ENCODE measurements at regions not wholly inside any gene's neighbourhood (a gene's known extent, or its start where the extent isn't known, plus 50 kb on each side); places are given as distances from the start of the nearest gene placed in this dataset.

DNA sequence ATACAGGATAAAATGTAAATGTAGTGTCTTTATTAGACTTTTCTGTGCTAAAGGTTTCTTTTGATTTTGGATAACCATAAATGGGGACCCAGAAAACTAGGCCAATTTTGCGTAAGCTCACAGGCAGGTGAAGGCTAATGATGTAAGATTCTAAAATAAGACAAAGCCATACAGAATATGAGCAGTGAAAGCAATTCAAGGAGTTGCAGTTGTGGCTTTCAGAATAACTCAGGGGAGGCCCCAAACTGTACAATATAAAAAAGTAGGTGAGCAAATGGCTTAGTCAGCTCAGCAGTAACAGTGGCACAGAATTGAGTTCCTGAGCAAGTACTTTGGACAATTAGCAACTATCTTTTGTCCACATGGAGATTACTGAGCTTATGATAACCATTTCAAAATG lies 81.7 kb upstream of the NRP1 start:
- H3K9me3 ChIP-seq (ENCODE audit: control insufficient read depth, low read length) = no peaks in the 10 kb centered on the region
- no peaks in the 10 kb centered on the region for H3K4me1 ChIP-seq (ENCODE audit: control insufficient read depth, insufficient read depth, low read length)
- no peaks in the 10 kb centered on the region for H3K27me3 ChIP-seq (ENCODE audit: control insufficient read depth, insufficient read depth, low read length, poor library complexity, severe bottlenecking)
- H3K36me3 ChIP-seq (ENCODE audit: control insufficient read depth, insufficient read depth, low read length) = no peaks in the 10 kb centered on the region
- no peak overlapping the region for H3K27ac ChIP-seq (ENCODE audit: insufficient read depth, low read depth, low read length, poor library complexity, severe bottlenecking)
- 97 to 100% methylated on average over 1 of the region's 1 CpG for WGBS, 2 experiments
- no peak overlapping the region for H3K4me3 ChIP-seq (ENCODE audit: insufficient read depth, low read depth, low read length)

DNA sequence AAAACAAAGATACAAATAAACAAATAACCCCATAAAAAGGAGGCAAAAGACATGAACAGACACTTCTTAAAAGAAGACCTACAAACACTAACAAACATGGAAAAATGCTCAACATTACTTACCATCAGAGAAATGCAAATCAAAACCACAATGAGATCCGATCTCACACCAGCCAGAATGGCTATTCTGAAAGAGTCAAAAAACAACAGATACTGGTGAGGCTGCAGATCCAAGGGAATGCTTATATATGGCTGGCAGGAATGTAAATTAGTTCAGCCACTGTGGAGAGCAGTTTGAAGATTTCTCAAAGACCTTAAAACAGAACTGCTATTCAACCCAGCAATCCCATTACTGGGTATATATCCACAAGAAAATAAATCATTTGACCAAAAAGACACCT lies 80.4 kb upstream of the NRP1 start:
- Histone ChIP-seq H3K4me1 (ENCODE audit: control insufficient read depth, insufficient read depth, low read length) (no peaks in the 10 kb centered on the region), H3K27me3 (ENCODE audit: control insufficient read depth, insufficient read depth, low read length, poor library complexity, severe bottlenecking) (no peaks in the 10 kb centered on the region), H3K9me3 (ENCODE audit: control insufficient read depth, low read length) (no peaks in the 10 kb centered on the region), H3K36me3 (ENCODE audit: control insufficient read depth, insufficient read depth, low read length) (no peaks in the 10 kb centered on the region), H3K27ac (ENCODE audit: insufficient read depth, low read depth, low read length, poor library complexity, severe bottlenecking) (no peak overlapping the region), H3K4me3 (ENCODE audit: insufficient read depth, low read depth, low read length) (no peak overlapping the region)
- WGBS, 2 experiments = 89 to 92% methylated on average over 1 of the region's 1 CpG

DNA sequence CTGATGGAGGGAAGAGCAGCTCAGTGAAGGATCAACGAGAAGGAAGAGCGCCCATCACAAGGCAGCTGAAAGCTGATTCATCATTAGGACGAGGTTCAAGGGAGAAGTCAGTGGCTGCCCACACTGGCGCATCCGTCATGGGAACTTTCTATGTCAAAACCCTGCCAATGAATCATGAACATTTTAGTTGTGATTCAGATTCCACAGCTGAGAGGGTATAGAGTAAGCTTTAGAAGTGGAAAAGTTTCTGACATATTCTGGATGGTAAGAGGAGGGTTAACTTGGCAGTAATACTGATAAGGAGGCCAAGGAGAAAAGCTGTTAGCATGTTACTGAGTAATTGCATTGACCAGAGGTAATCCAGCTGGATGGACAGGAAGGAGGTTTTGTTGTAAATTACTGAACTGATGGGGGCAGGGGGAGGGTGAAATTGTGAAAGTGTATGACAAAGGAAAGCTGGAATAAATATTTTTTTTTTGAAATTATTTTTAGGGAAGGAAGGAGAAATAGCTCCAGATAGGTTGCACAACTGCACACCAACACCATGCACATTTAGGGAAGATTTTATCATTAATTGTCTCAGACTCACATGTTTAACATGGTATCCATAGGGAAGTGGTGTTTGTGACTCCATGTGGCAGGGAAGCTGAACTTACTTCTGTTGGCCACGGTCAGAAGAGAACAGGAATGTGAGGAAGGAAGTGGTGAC lies 78.3 kb upstream of the NRP1 start:
- WGBS, 2 experiments = 94 to 96% methylated on average over 5 to 6 of the region's 6 CpGs
- Histone ChIP-seq H3K36me3 (ENCODE audit: control insufficient read depth, insufficient read depth, low read length) (no peaks in the 10 kb centered on the region), H3K4me1 (ENCODE audit: control insufficient read depth, insufficient read depth, low read length) (no peaks in the 10 kb centered on the region), H3K4me3 (ENCODE audit: insufficient read depth, low read depth, low read length) (no peak overlapping the region), H3K9me3 (ENCODE audit: control insufficient read depth, low read length) (no peaks in the 10 kb centered on the region), H3K27ac (ENCODE audit: insufficient read depth, low read depth, low read length, poor library complexity, severe bottlenecking) (no peak overlapping the region), H3K27me3 (ENCODE audit: control insufficient read depth, insufficient read depth, low read length, poor library complexity, severe bottlenecking) (no peaks in the 10 kb centered on the region)

DNA sequence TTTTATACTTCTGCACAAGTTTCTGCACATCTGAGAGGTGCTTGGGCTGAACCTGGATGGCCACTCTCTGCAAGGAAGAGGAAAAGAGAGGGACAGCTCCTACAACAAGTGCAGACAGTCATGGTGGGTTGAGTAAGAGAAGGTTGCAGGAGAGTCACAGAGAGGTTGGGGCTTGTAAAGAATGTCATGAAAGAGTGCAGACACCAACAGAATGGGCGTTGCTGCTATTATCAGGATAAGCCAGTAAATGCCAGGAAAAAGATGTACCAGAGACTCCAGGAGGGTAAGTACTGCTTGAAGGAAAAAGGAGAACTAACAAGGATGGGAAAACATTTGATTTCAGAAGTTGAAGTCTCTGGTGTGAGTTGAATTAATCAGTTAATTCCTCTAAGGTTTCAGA lies 77.8 kb upstream of the NRP1 start:
- Histone ChIP-seq H3K4me1 (ENCODE audit: control insufficient read depth, insufficient read depth, low read length) (no peaks in the 10 kb centered on the region), H3K4me3 (ENCODE audit: insufficient read depth, low read depth, low read length) (no peak overlapping the region), H3K27me3 (ENCODE audit: control insufficient read depth, insufficient read depth, low read length, poor library complexity, severe bottlenecking) (no peaks in the 10 kb centered on the region), H3K27ac (ENCODE audit: insufficient read depth, low read depth, low read length, poor library complexity, severe bottlenecking) (no peak overlapping the region), H3K9me3 (ENCODE audit: control insufficient read depth, low read length) (no peaks in the 10 kb centered on the region), H3K36me3 (ENCODE audit: control insufficient read depth, insufficient read depth, low read length) (no peaks in the 10 kb centered on the region)
- WGBS, 2 experiments = 91 to 92% methylated on average over 1 of the region's 1 CpG

DNA sequence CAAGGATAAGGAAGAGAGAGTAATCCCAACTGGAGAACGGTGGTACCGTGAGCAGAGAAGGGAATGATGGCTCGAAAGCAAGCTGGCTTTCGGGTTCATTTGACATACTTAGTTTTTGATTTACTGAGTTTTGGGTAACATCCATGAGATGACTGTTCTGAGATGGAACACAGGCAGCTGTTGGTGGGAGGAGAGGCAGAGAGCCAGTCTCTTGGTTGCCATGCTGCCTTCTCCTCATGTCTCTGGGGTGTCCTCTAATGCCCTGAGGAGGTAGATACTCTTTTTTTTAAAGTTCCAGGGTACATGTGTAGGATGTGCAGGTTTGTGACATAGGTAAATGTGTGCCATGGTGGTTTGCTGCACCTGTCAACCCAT lies 76.4 kb upstream of the NRP1 start:
- H3K4me1 ChIP-seq (ENCODE audit: control insufficient read depth, insufficient read depth, low read length) = no peaks in the 10 kb centered on the region
- no peaks in the 10 kb centered on the region for H3K27me3 ChIP-seq (ENCODE audit: control insufficient read depth, insufficient read depth, low read length, poor library complexity, severe bottlenecking)
- H3K36me3 ChIP-seq (ENCODE audit: control insufficient read depth, insufficient read depth, low read length) = no peaks in the 10 kb centered on the region
- 96 to 97% methylated on average over 4 of the region's 4 CpGs for WGBS, 2 experiments
- no peak overlapping the region for H3K4me3 ChIP-seq (ENCODE audit: insufficient read depth, low read depth, low read length)
- no peak overlapping the region for H3K27ac ChIP-seq (ENCODE audit: insufficient read depth, low read depth, low read length, poor library complexity, severe bottlenecking)
- H3K9me3 ChIP-seq (ENCODE audit: control insufficient read depth, low read length) = no peaks in the 10 kb centered on the region

DNA sequence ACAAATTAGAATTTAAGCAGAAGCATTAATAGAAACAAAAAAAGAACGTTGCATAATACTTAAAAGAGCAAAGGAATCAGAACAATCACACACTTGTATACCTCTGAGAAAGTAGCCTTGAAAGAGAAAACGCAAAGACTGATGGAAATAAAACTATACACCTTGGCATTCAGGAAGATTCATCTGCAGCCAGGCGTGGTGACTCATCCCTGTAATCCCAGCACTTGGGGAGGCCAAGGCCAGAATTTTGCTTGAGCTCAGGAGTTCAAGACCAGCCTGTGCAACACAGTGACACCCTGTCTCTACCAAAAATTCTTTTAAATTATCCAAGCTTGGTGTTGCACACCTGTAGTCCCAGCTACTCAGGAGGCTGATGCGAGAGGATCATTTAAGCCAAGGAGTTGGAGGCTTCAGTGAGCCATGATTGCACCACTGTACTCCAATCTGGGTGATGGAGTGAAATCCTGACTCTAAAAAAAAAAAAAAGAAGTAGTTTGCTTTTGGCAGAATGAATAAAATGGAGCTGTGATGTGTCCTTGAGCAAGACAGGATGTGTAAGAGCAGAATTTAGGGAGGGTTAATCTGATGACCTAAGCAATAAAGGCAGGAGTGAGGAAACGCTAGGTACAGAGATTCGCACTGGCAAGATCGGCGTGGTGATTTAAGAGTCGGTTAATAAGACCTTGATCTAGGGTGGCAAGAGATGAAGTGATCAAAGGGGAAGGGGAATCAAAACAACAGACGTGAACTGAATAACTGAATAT lies 75.8 kb upstream of the NRP1 start:
- no peaks in the 10 kb centered on the region for H3K9me3 ChIP-seq (ENCODE audit: control insufficient read depth, low read length)
- H3K27ac ChIP-seq (ENCODE audit: insufficient read depth, low read depth, low read length, poor library complexity, severe bottlenecking) = no peak overlapping the region
- no peak overlapping the region for H3K4me3 ChIP-seq (ENCODE audit: insufficient read depth, low read depth, low read length)
- WGBS, 2 experiments = 74 to 77% methylated on average over 10 of the region's 10 CpGs
- no peaks in the 10 kb centered on the region for H3K27me3 ChIP-seq (ENCODE audit: control insufficient read depth, insufficient read depth, low read length, poor library complexity, severe bottlenecking)
- H3K36me3 ChIP-seq (ENCODE audit: control insufficient read depth, insufficient read depth, low read length) = no peaks in the 10 kb centered on the region
- H3K4me1 ChIP-seq (ENCODE audit: control insufficient read depth, insufficient read depth, low read length) = no peaks in the 10 kb centered on the region

DNA sequence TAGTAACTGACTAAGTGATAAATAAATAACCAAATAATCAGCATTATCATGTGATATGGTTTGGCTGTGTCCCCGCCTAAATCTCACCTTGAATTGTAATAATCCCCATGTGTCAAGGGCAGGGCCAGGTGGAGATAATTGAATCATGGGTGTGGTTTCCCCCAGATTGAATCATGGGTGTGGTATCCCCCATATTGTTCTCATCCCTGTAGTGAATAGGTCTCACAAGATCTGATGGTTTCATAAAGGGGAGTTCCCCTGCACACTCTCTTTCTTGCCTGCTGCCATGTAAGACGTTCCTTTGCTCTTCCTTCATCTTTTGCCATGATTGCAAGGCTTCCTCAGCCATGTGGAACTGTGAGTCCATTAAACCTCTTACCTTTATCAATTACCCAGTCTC lies 72.1 kb upstream of the NRP1 start:
- 80 to 100% methylated on average over 2 of the region's 2 CpGs for WGBS, 2 experiments
- Histone ChIP-seq H3K4me3 (ENCODE audit: insufficient read depth, low read depth, low read length) (no peak overlapping the region), H3K36me3 (ENCODE audit: control insufficient read depth, insufficient read depth, low read length) (no peaks in the 10 kb centered on the region), H3K27me3 (ENCODE audit: control insufficient read depth, insufficient read depth, low read length, poor library complexity, severe bottlenecking) (no peaks in the 10 kb centered on the region), H3K9me3 (ENCODE audit: control insufficient read depth, low read length) (no peaks in the 10 kb centered on the region), H3K27ac (ENCODE audit: insufficient read depth, low read depth, low read length, poor library complexity, severe bottlenecking) (no peak overlapping the region), H3K4me1 (ENCODE audit: control insufficient read depth, insufficient read depth, low read length) (no peaks in the 10 kb centered on the region)

DNA sequence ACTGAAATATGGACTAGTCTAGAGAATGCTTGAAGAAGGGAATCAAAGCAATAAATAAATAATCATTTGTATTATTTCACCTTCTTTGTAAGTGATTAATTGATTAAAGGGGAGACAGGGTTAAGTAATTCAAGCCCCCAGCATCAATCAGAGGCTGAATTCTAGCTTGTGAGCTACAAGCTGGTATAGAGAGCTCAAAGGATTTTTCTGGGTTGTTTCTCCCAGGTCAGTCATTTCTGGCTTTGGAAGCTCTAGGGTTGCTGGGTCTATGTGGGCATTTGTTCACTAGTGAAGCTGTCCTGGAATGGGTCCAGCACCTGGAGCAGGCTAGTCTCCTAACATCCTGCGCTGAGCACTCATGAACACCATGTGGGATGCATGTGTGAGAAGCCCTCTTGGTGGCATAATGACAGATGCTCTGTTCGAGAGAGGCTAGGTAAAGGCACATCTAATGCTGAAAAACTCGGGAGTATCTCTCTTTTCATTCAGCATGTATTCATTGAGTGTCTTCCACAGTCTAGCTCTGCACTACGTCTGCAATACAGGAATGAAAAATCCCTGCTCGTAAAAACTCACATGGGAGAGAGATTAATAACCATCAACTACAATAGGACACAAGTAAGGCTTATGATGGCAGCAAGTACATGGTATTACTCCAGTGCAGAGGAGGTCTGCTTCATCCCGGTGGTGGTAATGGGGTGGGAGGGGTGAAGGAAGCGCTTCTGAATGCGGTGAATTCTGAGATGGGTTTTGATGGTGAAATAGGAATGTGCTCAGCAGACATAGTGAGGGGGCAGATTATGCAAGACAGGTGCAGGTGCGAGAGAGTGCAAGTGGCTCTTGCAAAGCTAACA lies 68.0 kb upstream of the NRP1 start:
- Histone ChIP-seq H3K4me3 (ENCODE audit: insufficient read depth, low read depth, low read length) (no peak overlapping the region), H3K4me1 (ENCODE audit: control insufficient read depth, insufficient read depth, low read length) (no peaks in the 10 kb centered on the region), H3K36me3 (ENCODE audit: control insufficient read depth, insufficient read depth, low read length) (no peaks in the 10 kb centered on the region), H3K9me3 (ENCODE audit: control insufficient read depth, low read length) (no peaks in the 10 kb centered on the region), H3K27ac (ENCODE audit: insufficient read depth, low read depth, low read length, poor library complexity, severe bottlenecking) (no peak overlapping the region), H3K27me3 (ENCODE audit: control insufficient read depth, insufficient read depth, low read length, poor library complexity, severe bottlenecking) (no peaks in the 10 kb centered on the region)
- whole genome bisulfite sequencing, 2 experiments = 82 to 83% methylated on average over 9 of the region's 9 CpGs

DNA sequence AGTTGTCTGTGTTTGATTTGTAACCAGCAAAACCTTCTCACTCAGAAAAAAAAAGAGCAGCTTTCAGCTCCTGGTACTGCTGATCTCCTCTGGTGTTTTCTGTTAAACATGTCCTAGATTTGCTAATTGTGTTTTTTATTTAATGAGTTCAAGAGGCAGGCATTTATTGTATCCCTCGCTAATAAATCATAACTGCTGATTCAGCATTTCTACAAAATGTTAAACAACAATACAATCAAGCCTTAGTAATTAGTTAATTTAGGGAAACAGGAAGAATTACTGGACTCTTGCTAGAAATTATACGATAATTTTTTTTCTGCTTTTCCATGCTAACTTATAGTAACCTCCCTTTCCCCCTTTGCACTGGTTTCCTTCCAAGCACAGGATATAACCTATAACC lies 66.8 kb upstream of the NRP1 start:
- 97% methylated on average over 2 of the region's 2 CpGs; no CpG with 5 or more reads in 1 of the 2 experiments for WGBS, 2 experiments

DNA sequence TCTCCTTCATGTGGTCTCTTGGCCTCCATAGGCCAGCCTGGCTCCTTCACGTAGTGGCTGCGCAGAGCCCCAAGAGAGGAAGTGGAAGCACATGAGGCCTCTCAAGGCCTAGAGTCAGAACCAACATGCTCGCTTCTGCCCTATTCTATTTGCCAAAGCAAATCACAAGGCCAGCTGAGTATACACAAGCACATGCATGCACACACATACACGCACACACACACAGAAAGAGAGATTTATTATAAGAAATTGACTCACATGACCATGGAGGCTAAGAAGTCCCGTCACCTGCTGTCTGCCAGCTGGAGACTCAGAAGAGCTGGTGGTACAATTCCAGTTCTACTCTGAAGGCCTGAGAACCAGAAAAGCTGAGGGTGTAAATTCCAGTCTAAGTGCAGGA lies 64.3 kb upstream of the NRP1 start:
- H3K4me3 ChIP-seq (ENCODE audit: insufficient read depth, low read depth, low read length) = no peak overlapping the region
- H3K9me3 ChIP-seq (ENCODE audit: control insufficient read depth, low read length) = no peaks in the 10 kb centered on the region
- no peaks in the 10 kb centered on the region for H3K4me1 ChIP-seq (ENCODE audit: control insufficient read depth, insufficient read depth, low read length)
- H3K36me3 ChIP-seq (ENCODE audit: control insufficient read depth, insufficient read depth, low read length) = no peaks in the 10 kb centered on the region
- H3K27me3 ChIP-seq (ENCODE audit: control insufficient read depth, insufficient read depth, low read length, poor library complexity, severe bottlenecking) = no peaks in the 10 kb centered on the region
- WGBS, 2 experiments = 94 to 95% methylated on average over 5 of the region's 5 CpGs
- no peak overlapping the region for H3K27ac ChIP-seq (ENCODE audit: insufficient read depth, low read depth, low read length, poor library complexity, severe bottlenecking)

More for the DNA sequence above, 66.8 kb upstream of the NRP1 start:
- H3K9me3 ChIP-seq (ENCODE audit: control insufficient read depth, low read length) = no peaks in the 10 kb centered on the region
- H3K27ac ChIP-seq (ENCODE audit: insufficient read depth, low read depth, low read length, poor library complexity, severe bottlenecking) = no peak overlapping the region
- no peaks in the 10 kb centered on the region for H3K4me1 ChIP-seq (ENCODE audit: control insufficient read depth, insufficient read depth, low read length)
- H3K27me3 ChIP-seq (ENCODE audit: control insufficient read depth, insufficient read depth, low read length, poor library complexity, severe bottlenecking) = no peaks in the 10 kb centered on the region
- no peaks in the 10 kb centered on the region for H3K36me3 ChIP-seq (ENCODE audit: control insufficient read depth, insufficient read depth, low read length)
- H3K4me3 ChIP-seq (ENCODE audit: insufficient read depth, low read depth, low read length) = no peak overlapping the region

All from ectodermal cell (in vitro differentiated cells).